ENCODE measurements at regions not wholly inside any gene's neighbourhood (a gene's known extent, or its start where the extent isn't known, plus 50 kb on each side); places are given as distances from the start of the nearest gene placed in this dataset.

DNA sequence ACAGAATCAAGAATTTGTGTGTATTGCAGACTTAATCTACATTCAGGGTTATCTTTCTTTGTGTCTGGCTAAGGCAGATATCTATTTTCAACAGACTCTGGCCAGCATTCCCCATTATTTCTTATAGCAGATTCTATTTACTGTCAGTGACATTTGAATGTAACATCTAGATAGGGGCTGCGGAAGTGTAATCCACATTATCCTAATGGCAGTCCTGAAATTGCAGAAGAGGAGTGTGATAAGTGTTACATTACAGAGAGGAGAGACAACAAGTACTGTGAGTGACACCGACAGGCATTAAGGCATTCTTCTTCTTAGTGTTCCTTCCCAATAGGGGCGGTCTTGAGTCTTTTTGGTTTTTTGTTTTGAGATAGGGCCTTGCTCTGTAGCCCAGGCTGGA is 598.2 kb upstream of the NXPH2 start:
- TF ChIP-seq, protein P1, sequence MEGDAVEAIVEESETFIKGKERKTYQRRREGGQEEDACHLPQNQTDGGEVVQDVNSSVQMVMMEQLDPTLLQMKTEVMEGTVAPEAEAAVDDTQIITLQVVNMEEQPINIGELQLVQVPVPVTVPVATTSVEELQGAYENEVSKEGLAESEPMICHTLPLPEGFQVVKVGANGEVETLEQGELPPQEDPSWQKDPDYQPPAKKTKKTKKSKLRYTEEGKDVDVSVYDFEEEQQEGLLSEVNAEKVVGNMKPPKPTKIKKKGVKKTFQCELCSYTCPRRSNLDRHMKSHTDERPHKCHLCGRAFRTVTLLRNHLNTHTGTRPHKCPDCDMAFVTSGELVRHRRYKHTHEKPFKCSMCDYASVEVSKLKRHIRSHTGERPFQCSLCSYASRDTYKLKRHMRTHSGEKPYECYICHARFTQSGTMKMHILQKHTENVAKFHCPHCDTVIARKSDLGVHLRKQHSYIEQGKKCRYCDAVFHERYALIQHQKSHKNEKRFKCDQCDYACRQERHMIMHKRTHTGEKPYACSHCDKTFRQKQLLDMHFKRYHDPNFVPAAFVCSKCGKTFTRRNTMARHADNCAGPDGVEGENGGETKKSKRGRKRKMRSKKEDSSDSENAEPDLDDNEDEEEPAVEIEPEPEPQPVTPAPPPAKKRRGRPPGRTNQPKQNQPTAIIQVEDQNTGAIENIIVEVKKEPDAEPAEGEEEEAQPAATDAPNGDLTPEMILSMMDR (conservative IDR thresholded peaks at IDR 0.05; ENCODE audit: low read depth, low read length) = no peak

DNA sequence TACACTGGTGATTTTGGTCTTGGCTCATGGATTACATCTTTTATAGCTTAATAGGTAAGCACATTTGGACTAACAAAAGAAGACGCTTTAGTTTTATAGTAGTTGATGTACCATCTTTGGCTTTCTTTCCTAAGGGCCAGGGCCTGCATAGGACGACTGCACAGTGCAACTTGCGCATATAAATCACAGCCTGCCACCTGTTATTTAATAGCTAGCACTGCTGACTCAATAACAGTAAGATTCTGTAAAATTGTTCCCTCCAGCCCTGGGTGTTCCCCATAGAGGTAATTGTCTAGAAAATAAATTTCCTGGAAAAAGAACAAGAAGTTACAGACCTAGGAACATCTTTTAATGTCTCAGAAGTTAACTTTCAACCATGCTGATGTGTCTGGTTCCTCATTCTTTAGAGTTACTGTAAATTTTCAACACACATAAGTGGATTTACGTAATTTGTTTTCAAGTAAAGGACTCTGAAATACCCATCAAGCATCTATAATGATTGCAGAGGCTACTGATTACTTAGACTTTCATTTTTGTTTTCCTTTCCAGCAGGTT is 594.2 kb upstream of the NXPH2 start:
- H3K4me3 ChIP-seq (ENCODE audit: low read depth, low read length) = no peak overlapping the region
- TF ChIP-seq, protein P1 (conservative IDR thresholded peaks at IDR 0.05; ENCODE audit: low read depth, low read length) = no peak
- DNase-seq (ENCODE audit: low read depth) = no peak

More for the DNA sequence above, 598.2 kb upstream of the NXPH2 start:
- no peak for DNase-seq (ENCODE audit: low read depth)
- H3K4me3 ChIP-seq (ENCODE audit: low read depth, low read length) = no peak overlapping the region

DNA sequence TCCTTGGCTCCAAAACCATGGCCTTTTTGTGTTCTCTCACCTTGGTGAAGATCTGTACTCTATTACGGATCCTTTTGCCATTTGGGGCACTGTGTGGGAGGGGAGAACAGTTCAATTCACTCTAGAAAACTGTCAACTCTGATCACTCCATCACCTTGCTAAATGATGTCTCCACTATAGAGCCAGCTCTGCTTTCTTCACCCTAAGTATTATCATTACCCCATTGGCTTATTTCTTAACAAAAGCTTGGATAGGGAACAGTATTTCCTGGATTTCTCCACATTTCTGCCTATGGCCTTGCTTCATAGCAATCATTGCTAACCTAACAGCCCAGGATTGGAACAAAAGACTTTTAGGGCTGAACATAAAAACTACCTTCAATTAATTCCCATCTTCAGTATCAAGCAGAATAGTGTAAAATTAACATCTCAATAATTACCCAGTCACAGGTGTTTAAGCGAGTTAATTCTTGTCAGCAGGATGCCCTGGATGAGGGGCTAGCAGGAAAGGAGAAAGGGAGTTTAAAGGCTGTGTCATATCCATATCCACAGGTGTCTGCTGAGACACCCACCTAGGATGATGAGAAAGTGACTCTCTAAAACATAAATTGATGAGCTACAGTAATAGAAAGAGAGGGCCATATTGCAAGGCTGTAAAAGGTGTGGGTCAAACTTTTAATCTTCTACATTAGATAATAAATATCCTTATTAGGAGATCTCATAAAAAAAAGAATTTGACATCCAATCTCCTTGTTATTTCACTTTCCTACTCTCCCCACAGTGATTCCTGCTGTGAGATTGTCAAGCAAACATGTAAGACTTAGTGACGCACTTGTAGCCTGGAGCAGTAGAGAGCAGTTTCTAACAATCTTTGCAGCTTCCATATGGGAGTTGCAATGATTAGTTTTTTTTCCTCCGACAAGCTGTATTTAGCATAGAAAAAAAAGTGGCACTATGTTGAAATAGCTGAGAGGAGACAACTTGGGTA is 589.5 kb upstream of the NXPH2 start:
- DNase-seq (ENCODE audit: low read depth) = no peak
- H3K4me3 ChIP-seq (ENCODE audit: low read depth, low read length) = no peak overlapping the region
- TF ChIP-seq, protein P1 (conservative IDR thresholded peaks at IDR 0.05; ENCODE audit: low read depth, low read length) = no peak

DNA sequence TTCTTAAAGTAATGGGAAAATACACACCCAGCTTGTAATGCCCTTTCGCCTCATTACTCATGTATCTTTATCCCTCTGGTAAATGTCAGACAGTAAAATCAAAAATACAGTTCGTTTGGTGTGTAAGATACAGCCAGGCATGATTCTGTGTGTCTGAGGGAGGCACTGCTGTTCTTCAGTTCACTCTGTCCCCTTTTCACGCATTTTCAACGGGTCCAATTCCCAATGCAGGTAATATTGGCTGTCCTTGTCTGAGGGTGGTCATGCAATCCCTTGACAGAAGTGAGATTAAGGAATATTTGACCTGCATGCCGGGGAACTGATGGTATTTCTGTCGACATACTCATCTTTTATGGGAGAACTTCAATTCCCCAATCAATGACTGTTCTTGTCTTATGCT is 587.2 kb upstream of the NXPH2 start:
- no peak for DNase-seq (ENCODE audit: low read depth)
- no peak overlapping the region for H3K4me3 ChIP-seq (ENCODE audit: low read depth, low read length)
- TF ChIP-seq, protein P1 (conservative IDR thresholded peaks at IDR 0.05; ENCODE audit: low read depth, low read length) = no peak

DNA sequence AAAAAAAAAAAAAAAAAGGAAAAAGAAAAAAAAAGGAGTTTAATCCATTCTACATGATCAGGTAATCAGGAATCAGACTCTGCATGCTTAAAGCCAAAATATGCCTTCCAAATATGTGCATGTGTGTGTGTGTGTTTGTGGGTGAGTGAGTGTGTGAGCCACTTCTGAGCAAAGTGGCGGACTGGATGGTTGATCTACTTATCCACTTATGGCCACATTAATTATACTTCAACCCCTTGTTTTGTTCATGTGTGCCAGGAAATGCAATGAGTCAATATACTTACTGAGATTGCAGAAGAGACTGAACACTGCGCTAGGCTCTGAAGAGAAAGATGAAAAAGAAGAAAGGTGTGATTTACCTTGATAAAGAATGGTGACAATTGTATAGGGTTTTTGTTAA is 586.5 kb upstream of the NXPH2 start:
- H3K4me3 ChIP-seq (ENCODE audit: low read depth, low read length) = no peak overlapping the region
- TF ChIP-seq, protein P1 (conservative IDR thresholded peaks at IDR 0.05; ENCODE audit: low read depth, low read length) = no peak
- DNase-seq (ENCODE audit: low read depth) = no peak

DNA sequence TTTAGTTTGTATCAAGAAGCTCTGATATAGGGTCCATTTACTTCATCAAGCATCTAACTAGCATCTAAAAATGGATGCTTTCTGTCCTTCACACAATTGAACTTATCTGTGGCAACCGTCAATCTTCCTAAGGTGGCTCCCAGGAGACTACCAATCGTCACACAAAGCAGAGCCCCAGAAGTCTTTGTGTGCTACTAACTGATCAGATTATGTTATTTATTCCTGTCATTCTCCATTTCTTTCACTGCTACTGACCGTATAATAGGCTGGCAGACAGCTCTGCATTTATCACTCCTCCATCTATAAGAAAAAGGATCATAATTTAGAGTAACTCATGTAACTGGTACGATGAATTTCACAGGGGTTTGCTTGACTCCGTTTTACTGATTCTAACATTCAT is 585.0 kb upstream of the NXPH2 start:
- DNase-seq (ENCODE audit: low read depth) = no peak
- TF ChIP-seq, protein P1 (conservative IDR thresholded peaks at IDR 0.05; ENCODE audit: low read depth, low read length) = no peak
- H3K4me3 ChIP-seq (ENCODE audit: low read depth, low read length) = no peak overlapping the region

All from choroid plexus epithelial cell (primary cell).